ENCODE measurements at regions not wholly inside any gene's neighbourhood (a gene's known extent, or its start where the extent isn't known, plus 50 kb on each side); places are given as distances from the start of the nearest gene placed in this dataset.

DNA sequence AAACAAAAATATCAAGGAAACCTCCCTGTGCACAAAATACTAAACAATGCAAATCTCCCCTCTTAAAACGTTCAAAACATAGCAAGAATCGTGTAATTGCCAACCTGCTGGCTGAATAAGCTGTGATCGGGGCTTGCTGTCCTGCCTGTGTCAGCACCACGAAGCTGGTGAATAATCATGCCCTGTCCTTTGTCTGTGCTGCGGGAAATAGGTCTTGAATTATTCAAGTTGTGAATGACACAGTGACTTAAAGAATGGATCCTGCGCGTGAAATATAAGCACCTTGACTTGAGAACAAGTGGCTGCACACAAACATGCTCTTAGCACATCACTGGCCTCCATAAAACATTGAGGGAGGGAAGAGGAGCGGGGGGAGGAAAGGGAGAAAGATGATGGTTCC, 130.2 kb downstream of the OAT start:
- TF ChIP-seq POLR2A (IDR thresholded peaks at IDR 0.05; ENCODE audit: low read depth) (no peak), EP300 (IDR thresholded peaks at IDR 0.05) (no peak), POLR2AphosphoS5 (IDR thresholded peaks at IDR 0.05) (no peak)
- TF ChIP-seq, protein P1, sequence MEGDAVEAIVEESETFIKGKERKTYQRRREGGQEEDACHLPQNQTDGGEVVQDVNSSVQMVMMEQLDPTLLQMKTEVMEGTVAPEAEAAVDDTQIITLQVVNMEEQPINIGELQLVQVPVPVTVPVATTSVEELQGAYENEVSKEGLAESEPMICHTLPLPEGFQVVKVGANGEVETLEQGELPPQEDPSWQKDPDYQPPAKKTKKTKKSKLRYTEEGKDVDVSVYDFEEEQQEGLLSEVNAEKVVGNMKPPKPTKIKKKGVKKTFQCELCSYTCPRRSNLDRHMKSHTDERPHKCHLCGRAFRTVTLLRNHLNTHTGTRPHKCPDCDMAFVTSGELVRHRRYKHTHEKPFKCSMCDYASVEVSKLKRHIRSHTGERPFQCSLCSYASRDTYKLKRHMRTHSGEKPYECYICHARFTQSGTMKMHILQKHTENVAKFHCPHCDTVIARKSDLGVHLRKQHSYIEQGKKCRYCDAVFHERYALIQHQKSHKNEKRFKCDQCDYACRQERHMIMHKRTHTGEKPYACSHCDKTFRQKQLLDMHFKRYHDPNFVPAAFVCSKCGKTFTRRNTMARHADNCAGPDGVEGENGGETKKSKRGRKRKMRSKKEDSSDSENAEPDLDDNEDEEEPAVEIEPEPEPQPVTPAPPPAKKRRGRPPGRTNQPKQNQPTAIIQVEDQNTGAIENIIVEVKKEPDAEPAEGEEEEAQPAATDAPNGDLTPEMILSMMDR (IDR thresholded peaks at IDR 0.05): no peak

Data from esophagus muscularis mucosa (tissue), 4 donors.